HG02885 (cell line): ENCODE measurements at regions not wholly inside any gene's neighbourhood (a gene's known extent, or its start where the extent isn't known, plus 50 kb on each side); places are given as distances from the start of the nearest gene placed in this dataset.

ENCODE experiments used
- ATAC-seq: cut with Tn5 transposase; IDR thresholded peaks from one replicate; pipeline ENCODE4 v1.9.1; 2021; ENCODE audit warnings: mild to moderate bottlenecking; ENCODE audit not compliant: unreplicated experiment, poor library complexity

- no peak for ATAC-seq
These were observed 89.0 kb upstream of the LIMCH1 start for GRCh38 chr4:41448934-41449333.

DNA sequence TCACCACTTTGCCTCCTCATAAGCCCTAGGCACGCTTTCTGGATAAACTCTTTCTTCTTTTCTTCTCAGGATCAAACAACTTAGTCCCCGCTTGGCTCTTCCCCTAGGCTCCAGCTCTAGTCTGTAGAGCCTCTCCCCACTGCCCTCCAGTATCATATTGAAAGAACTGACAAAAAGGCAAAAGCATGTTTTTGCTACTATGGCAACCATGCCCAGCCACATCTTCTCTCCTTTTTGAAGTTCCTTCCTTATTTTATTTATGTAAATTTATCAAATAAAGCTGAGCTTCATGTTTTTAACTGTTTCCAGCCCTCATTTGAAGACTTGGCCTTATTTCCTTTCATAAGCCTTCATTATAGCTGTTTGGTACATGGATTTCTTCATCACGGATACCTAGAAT is 86.0 kb upstream of the LIMCH1 start:
- ATAC-seq: no peak

GRCh38 chr4:41452484-41453225 is 85.3 kb upstream of the LIMCH1 start:
- ATAC-seq: no peak

DNA sequence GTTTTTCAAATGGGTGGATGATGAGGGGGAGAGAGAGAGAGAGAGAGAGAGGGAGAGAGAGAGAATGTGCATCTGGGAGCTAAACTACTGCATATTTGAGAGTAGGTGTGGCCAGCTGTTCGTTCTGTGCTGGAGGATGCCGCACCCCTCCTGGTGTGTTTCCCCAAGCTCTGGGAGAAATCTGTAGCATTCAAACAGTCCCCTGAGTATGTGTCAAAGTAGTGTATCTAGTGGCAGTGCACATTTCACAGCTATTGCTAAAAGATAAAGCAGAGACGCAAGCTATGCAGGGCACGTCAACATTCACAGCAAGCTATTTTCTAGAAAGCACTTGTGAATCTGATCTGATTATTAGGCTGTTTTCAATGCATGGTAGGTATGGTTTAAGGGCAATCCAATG is 83.5 kb upstream of the LIMCH1 start:
- ATAC-seq: no peak

DNA sequence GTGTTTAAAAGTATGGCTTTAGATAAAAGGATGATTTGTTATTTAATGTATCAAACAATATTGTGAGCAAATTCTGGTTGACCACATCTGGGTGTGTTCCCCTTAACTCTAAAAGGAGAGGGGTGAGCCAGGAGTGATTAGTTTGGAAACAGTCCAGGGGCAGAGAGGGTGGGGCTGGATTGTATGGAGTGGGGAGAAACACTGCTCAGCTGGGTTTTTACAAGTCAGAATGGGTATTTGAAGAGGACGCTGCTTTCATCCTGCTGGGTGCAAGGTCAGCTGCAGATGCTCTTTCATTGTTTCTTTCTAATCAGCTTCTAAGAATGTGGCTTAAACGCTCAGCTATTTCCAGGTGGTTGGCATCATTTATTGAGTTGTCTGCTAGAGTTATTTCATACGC is 82.8 kb upstream of the LIMCH1 start:
- no peak for ATAC-seq

DNA sequence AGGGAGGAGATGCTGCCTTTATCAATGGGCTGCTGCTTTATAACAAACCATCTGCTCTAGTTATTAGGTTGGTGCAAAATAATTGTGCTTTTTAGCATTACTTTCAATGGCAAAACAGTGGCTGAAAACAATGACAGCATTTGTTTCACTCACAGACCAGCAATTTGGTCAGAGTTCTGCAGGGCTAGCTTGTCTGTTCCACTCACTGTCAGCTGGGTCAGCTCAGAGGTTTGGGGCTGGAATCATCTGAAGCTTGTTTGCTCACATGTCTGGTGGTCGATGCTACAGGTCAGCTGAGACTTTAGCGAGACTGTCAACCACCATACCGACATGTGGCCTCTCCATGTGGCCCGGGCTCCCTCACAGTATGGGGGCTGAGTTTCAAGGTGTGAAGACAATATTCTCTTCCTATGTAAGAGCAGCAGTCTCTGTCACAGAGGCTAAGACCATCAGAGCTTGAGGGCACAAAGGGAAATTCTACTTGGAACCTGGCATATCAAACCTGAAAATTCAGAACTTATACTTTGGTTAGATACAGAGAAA is 81.3 kb upstream of the LIMCH1 start:
- ATAC-seq: no peak

GRCh38 chr4:41458689-41459088 is 79.3 kb upstream of the LIMCH1 start:
- ATAC-seq: no peak

DNA sequence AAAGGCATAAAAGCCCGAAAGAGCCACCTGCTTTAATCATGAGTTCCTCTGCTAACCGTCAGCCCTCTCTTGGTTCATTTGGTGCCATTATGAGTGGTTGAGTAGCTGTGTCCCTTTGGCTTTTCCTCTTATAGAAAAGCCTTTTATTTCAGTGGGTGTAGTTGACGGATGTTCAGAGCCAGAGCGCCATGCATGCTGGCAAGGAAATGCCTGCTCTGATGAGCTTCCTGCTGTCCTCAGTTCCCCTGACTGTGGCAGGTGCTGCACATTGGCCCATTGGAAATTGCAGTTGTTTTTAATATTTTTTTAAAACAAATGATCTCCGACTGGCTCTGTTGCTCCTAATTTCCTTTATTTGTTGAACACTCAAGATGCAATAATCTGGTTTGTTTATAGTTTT is 77.3 kb upstream of the LIMCH1 start:
- no peak for ATAC-seq

DNA sequence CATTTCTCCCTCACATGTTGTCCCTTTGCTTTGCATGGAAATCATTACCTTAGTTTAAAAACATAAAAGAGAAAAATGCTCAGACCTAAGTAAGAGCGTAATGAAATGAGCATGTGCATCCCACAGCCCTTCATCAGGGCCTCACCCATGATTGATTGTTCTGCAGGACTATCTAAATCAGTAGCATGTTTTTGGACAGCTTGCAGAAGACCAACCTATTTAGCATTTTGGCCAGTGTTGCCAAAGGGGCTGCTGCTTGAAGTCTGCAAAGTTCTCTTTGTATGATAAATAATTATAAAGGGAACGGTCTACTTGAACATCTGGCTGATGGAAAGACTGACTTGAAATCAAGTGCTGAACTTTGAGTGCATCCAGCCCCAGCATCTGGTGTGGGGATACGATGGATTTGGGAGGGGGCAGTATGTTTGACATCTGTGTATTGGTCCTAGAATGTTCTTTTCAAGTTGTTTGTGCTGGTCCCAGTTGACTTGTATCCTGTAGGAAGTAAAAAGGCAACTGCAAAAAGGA is 76.1 kb upstream of the LIMCH1 start:
- ATAC-seq: no peak

DNA sequence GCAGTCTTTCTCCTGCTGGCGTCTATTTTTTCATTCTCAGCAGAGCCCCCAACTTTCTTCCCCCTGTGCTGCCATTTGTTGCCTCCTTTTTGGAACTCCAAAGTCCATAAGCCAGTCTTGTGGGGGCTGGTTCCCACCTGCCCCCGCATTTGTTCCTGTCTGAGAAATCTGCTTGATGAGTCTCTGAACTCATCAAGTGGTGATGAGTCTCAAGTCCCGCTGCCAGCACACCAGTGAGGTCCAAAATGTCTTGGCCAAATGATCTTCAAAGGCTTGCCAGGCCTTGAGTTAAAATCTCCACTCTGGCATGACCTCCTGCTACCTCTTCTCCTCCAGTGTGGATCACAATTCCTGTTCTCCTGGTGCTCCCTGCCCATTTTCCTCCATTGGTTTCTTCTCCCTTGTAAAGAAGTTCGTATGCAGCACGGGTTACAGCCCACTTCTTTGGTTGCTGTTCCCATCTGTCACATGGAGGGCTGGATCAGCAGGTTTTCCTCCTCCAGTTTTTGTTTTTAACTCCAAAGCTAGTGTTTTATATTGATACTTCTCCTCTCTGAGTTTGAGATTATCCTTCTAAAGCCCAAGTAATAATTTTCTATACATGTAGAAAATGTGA is 72.7 kb upstream of the LIMCH1 start:
- ATAC-seq: no peak

DNA sequence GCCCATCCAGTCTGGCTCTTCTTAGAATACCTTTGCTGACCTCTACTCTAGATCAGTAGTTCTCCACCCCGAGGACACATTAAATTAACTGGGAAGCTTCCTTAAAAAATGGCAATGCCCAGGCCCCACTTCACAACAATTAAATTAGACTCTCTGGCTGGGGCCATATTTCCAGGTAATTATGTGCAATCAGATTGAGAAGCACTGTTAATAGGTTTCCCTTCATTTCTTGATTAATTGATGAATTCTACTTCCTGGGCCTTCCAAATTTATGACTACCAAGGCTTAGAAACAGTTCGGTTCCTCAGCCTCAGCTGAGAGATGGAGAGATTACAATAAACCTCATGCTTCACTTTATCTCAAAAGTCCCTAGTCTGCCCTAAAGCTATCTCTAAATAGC is 71.7 kb upstream of the LIMCH1 start:
- ATAC-seq: no peak

- ATAC-seq: no peak
These were observed 69.8 kb upstream of the LIMCH1 start for GRCh38 chr4:41468122-41468521.

DNA sequence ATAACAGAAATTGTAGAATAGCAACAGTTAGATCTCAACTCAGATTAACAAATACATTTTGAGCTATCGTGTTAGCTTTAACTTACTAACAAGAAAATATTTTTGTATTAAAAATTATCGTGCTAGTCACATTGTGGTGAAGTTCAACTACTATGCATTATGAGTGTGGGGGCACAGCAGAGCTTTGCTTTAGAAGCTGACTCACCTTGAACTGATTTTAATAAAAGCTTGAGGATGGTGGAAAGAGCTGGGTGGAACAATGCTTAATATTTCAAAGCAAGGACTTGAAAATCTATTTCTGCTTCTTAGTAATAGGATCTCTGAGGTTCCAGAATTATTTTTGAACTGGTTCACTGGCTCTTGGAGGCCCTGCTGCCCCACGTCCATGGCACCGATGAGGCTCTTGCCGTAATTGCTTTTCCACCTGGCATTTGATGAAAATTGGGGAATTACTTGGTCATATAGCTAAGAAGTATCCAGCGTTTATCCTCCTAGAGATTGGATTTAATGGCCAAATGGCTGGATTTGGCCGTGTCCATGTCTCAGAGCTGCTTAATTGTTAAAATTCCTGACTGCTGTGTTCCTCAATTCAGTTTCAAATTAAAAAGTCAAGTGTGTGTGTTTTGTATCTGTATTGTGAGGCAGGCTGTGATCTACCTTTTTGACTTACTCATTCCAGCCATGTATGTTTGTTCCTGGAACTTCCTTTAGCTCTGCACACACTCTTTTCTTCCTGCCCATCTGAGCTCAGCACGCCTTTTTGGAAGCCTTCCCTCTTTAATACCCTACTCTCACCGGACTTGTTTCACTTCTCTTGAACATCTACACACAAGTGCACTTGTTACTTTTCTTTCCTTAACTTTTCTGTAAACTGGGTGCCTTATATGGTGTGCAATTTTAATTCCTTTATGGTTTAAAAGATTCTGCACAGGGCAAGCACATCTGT is 66.6 kb upstream of the LIMCH1 start:
- no peak for ATAC-seq

- no peak for ATAC-seq
These were observed 65.9 kb upstream of the LIMCH1 start for GRCh38 chr4:41472081-41472480.

DNA sequence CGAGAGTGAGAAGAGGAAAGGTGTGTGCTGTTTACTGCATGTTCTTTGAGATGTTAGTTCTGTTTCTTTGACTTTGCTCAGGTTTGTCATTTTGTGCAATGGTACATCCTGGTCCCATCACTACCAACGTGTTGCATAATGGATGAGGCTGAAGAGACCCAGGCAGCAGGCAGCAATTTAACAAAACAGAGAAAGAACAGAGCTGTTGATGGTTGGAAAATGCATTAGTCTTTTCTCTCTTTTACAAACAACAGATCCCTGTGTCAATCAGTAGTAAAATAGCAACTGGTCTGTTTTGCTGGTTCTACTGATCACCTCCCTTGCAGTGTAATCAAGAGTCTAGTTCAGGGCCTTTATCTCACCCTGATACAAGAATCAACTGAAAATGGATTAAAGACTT is 64.8 kb upstream of the LIMCH1 start:
- ATAC-seq: no peak

DNA sequence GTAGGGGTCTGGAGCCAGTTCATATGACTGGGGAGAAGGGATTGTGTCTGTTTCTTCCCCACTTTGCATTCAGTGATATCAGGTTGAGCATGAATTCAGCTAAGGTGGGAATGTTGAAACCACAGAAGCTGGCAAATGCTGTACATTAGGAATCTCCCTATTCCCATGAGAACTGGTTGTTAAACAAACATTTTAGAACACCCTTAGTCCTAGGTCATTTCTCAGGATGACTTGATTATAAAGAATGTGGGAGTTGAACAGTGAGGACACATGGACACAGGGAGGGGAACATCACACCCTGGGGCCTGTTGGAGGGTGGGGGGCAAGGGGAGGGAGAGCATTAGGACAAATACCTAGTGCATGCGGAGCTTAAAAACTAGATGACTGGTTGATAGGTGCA is 62.6 kb upstream of the LIMCH1 start:
- no peak for ATAC-seq

DNA sequence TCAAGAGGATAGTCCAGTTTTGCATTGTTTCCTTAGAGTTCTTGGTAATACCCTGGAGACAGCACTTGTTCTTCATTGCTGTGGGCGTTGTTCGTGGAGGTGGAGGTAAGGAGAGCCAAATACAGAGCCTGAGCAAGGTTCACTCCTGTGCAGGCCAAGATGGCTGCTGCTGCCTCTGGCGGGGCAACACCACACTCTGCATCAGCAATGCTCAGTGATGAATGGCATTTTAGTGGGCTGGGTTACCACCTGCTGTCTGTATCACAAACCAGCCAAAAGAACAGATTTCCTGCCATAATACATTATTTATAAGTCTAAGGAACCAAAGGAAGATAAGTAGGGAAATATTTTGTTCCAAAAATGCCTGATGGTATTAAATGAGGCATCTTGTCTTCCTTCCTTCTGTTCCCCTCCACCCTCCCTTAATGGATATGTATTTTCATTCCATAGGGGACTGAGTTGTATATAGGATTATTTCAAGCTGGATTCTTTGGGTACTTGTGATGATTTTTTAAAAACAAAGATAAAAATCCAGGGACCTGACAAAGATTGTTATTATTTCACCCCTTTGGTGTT is 61.6 kb upstream of the LIMCH1 start:
- ATAC-seq: no peak

GRCh38 chr4:41477181-41477905 is 60.6 kb upstream of the LIMCH1 start:
- no peak for ATAC-seq

DNA sequence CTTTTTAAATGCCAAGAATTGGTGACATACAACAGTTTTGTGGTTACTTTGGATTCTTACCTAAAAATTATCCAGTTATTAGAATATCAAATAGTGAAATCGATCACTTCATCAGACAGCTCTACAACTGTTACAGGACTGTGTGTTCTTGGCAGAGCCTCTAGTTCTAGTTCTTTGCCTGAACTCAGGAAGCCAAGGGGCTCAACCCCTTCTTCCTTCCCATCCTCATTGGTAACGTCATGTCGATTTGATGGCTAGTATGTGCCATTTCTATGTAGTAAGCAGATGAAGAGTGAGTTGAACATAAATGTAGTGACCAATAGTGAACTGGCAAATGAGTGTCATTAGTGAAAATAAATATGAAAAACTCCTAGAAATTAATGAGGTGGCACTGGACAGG is 59.4 kb upstream of the LIMCH1 start:
- ATAC-seq: no peak

DNA sequence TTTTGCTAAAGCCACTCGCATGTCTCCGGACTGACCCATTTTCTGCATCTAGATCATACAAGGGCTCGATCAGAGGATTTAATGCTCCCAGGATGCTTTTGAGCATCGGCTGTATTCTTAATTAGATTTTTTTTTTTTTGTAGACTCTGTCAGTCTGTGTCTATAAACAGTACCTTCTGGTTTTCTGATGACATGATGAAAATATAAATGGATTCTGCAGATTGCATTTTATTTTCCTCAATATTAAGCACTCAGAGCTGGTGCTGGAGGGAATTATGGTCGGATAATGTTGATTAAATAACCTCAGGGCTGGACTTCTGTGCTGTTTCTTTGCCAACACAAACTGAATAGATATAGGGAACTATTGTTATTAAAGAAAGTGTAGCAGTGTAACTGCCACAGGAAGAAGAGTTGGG is 57.1 kb upstream of the LIMCH1 start:
- no peak for ATAC-seq
